ENCODE measurements at regions not wholly inside any gene's neighbourhood (a gene's known extent, or its start where the extent isn't known, plus 50 kb on each side); places are given as distances from the start of the nearest gene placed in this dataset.

DNA sequence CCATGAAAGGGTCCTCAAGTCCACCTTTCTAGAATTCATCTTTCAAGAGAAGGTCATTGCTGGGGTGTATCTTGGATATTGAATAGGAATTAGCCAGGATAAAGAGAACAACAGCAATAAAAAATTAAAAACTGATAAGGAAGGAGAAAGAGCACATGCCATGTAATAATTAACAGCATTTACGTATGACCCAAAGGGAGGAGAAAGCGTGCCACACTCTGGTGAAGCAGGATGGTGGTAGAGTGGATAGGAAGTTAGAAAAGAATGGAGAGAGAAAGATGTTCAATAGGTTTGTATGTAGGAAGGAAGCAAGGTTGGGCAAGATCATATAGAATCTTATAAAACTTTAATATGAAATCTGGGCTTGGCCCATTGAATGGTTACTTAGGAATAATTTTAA, 751.5 kb downstream of the MAT2B start:
- no peak for TF ChIP-seq FOXA1 (IDR thresholded peaks at IDR 0.05)
- no peak for TF ChIP-seq SP1 (IDR thresholded peaks at IDR 0.05)
- no peak for TF ChIP-seq CTCF (IDR thresholded peaks at IDR 0.05; ENCODE audit: low read depth, low read length, missing input control)
- peak in 1 of 2 donors; percentile 11 for TF ChIP-seq RAD21 (IDR thresholded peaks at IDR 0.05)
- no peak for TF ChIP-seq REST (IDR thresholded peaks at IDR 0.05)
- no peak for TF ChIP-seq TAF1 (conservative IDR thresholded peaks at IDR 0.05)
- no peak for TF ChIP-seq HNF4A (conservative IDR thresholded peaks at IDR 0.05)
- no peak for TF ChIP-seq MAX (IDR thresholded peaks at IDR 0.05)
- no peak for TF ChIP-seq JUND (IDR thresholded peaks at IDR 0.05)

Data from liver (tissue), 3 donors.